ENCODE measurements at regions not wholly inside any gene's neighbourhood (a gene's known extent, or its start where the extent isn't known, plus 50 kb on each side); places are given as distances from the start of the nearest gene placed in this dataset.
A peak's percentile ranks its signal among the peaks of the same experiment; 100 is the strongest.

DNA sequence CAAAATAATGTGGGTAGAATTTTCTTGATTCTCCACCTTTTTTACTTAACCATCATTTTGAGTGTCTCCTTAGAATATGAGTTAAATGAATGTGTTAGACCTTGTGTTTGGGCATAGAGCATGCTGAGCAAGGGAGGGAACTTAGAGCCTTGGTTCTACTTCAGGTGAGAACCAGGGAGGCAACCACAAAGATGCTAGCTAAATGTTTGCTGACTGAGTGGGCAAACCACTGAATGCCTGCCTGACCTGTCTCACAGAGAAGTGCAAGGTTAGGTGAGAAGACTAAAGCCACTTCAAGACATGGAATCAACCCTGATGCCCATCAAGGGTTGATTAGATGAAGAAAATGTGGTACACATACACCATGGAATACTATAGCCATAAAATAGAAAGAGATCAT lies 242.6 kb upstream of the ZNF32 start:
- intact Hi-C loops (cut with DNase I; ENCODE audit: low total_unique reads): no loop called here
- no peak for DNase-seq (ENCODE audit: low spot score in 2 of 2)

GRCh38 chr10:43890124-43890523 lies 241.4 kb upstream of the ZNF32 start:
- TF ChIP-seq, protein P1, sequence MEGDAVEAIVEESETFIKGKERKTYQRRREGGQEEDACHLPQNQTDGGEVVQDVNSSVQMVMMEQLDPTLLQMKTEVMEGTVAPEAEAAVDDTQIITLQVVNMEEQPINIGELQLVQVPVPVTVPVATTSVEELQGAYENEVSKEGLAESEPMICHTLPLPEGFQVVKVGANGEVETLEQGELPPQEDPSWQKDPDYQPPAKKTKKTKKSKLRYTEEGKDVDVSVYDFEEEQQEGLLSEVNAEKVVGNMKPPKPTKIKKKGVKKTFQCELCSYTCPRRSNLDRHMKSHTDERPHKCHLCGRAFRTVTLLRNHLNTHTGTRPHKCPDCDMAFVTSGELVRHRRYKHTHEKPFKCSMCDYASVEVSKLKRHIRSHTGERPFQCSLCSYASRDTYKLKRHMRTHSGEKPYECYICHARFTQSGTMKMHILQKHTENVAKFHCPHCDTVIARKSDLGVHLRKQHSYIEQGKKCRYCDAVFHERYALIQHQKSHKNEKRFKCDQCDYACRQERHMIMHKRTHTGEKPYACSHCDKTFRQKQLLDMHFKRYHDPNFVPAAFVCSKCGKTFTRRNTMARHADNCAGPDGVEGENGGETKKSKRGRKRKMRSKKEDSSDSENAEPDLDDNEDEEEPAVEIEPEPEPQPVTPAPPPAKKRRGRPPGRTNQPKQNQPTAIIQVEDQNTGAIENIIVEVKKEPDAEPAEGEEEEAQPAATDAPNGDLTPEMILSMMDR (IDR thresholded peaks at IDR 0.05): no peak
- no peak for TF ChIP-seq POLR2A (IDR thresholded peaks at IDR 0.05)
- H3K4me3 ChIP-seq (ENCODE audit: low read depth, poor library complexity, severe bottlenecking): no peak overlapping the region
- 53 to 64% methylated on average over 2 of the region's 2 CpGs for WGBS, 2 donors
- no peak for DNase-seq (ENCODE audit: low spot score in 2 of 2)
- intact Hi-C loops (cut with DNase I; ENCODE audit: low total_unique reads): no loop called here

More for the DNA sequence above, 242.6 kb upstream of the ZNF32 start:
- TF ChIP-seq, protein P1 (IDR thresholded peaks at IDR 0.05): no peak
- no peak for TF ChIP-seq POLR2A (IDR thresholded peaks at IDR 0.05)
- no peak overlapping the region for H3K4me3 ChIP-seq (ENCODE audit: low read depth, poor library complexity, severe bottlenecking)

DNA sequence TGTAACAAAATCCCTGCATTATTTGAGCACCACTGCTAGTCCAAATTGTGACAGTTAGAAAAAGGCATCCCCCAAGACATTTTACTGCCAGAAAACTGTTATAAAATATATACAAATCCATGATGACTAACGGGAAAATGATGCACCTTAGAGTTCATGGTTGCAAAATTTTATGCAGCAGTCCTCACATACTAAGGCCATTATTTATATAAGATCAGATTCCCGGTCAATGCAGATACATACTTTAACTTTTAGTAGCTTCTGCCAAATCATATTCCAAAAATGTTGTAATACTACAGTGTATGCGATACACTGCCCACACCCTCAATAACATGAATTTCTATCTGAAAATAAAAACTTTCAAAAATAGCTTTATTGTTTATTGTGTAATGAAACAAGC lies 239.9 kb upstream of the ZNF32 start:
- no peak for DNase-seq (ENCODE audit: low spot score in 2 of 2)
- no peak for TF ChIP-seq POLR2A (IDR thresholded peaks at IDR 0.05)
- TF ChIP-seq, protein P1 (IDR thresholded peaks at IDR 0.05): no peak
- no peak overlapping the region for H3K4me3 ChIP-seq (ENCODE audit: low read depth, poor library complexity, severe bottlenecking)
- 53 to 57% methylated on average over 3 of the region's 3 CpGs for WGBS, 2 donors
- intact Hi-C loops (cut with DNase I; ENCODE audit: low total_unique reads): no loop called here

DNA sequence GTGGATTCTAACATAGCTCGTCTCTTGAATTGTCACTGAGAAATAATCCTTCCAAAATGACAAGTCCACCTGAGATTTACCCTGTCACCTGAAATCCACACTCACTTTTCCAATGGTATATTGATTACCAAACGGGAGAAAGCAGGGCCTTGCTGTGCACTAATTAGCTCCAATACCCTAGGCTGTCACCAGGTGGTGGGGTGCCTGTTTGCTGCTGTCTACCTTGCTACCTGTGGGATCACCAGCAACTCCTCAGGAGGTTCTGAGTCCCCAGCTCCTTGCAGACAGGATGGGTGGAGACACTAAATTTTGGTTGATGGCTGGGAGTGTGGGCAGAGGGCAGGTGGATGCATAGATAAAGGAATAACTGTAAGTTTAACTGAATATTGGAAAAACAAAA lies 237.2 kb upstream of the ZNF32 start:
- DNase-seq (ENCODE audit: low spot score in 2 of 2): peak in 1 of 2 donors; percentile 76

DNA sequence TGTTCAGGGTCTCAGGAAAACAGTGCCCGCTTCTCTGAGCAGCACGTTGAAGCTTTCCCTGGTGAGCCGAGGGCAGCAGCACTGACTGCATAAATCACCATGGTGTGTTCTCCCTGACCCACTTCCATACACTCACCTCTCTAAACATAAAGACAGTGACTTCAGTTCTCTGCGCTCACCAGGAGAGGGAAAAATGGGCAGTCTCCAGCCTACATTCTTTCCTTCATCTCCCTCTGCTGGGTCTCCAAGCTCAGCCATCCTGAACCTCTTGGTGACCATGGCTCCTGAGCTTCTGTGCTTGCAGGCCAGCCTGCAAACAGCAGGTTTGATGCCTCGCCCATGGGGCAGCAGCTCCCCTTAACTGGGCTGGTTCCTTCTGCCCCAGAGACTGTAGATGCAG lies 236.6 kb upstream of the ZNF32 start:
- no peak for TF ChIP-seq POLR2A (IDR thresholded peaks at IDR 0.05)
- TF ChIP-seq, protein P1 (IDR thresholded peaks at IDR 0.05): no peak
- H3K4me3 ChIP-seq (ENCODE audit: low read depth, poor library complexity, severe bottlenecking): no peak overlapping the region
- DNase-seq (ENCODE audit: low spot score in 2 of 2): no peak
- intact Hi-C loops (cut with DNase I; ENCODE audit: low total_unique reads): no loop called here
- 95 to 97% methylated on average over 5 of the region's 5 CpGs for WGBS, 2 donors

More for the DNA sequence above, 237.2 kb upstream of the ZNF32 start:
- 81 to 83% methylated on average over 2 of the region's 2 CpGs for WGBS, 2 donors
- TF ChIP-seq POLR2A (IDR thresholded peaks at IDR 0.05): no peak
- TF ChIP-seq, protein P1 (IDR thresholded peaks at IDR 0.05): no peak
- H3K4me3 ChIP-seq (ENCODE audit: low read depth, poor library complexity, severe bottlenecking): no peak overlapping the region
- intact Hi-C loops (cut with DNase I; ENCODE audit: low total_unique reads): no loop called here

- H3K4me3 ChIP-seq (ENCODE audit: low read depth, poor library complexity, severe bottlenecking): no peak overlapping the region
- no peak for TF ChIP-seq POLR2A (IDR thresholded peaks at IDR 0.05)
- no peak for DNase-seq (ENCODE audit: low spot score in 2 of 2)
- 92 to 93% methylated on average over 8 of the region's 8 CpGs for WGBS, 2 donors
- intact Hi-C loops (cut with DNase I; ENCODE audit: low total_unique reads): no loop called here
Measured at GRCh38 chr10:43884501-43885105, 235.9 kb upstream of the ZNF32 start.
